MCF 10A (cell line): ENCODE measurements at regions not wholly inside any gene's neighbourhood (a gene's known extent, or its start where the extent isn't known, plus 50 kb on each side); places are given as distances from the start of the nearest gene placed in this dataset.
A peak's percentile ranks its signal among the peaks of the same experiment; 100 is the strongest.

ENCODE experiments used
- BruUV-seq: library from RNA; stranded (reverse); fragments of 400-500 nt; replicated peaks from 2 replicates; lab custom pipeline; 2021; lab: Mats Ljungman, UMichigan
- CTCF ChIA-PET: fragments of 300-600 bp; sonication (Branson Sonifier 250); formaldehyde crosslinking; extraction: SDS; loops from one replicate; lab custom pipeline; 2021; ENCODE audit warnings: antibody characterized with exemption, inconsistent platforms; lab: Yijun Ruan, JAX
- POLR2A ChIA-PET: fragments of 300-600, 350-650 bp; sonication (Branson Sonifier 250); formaldehyde crosslinking; extraction: SDS; loops from one replicate; lab custom pipeline; 2020; ENCODE audit warnings: antibody characterized with exemption, inconsistent platforms; lab: Yijun Ruan, JAX
- DNase-seq: peaks from one replicate; pipeline ENCODE4 v3.0.0-alpha.2; 2018; ENCODE audit not compliant: unreplicated experiment
- H3K27ac Mint-ChIP-seq: one replicate; pipeline ENCODE4 v1.8.0; 2022; ENCODE audit warnings: mild to moderate bottlenecking, low read depth, mixed read lengths; ENCODE audit not compliant: unreplicated experiment
- H3K27me3 Mint-ChIP-seq: one replicate; pipeline ENCODE4 v1.8.0; 2022; ENCODE audit warnings: mixed read lengths; ENCODE audit not compliant: insufficient read depth, unreplicated experiment
- H3K36me3 Mint-ChIP-seq: one replicate; pipeline ENCODE4 v1.8.0; 2022; ENCODE audit warnings: mild to moderate bottlenecking, moderate library complexity, mixed read lengths; ENCODE audit not compliant: insufficient read depth, unreplicated experiment
- H3K4me1 Mint-ChIP-seq: one replicate; pipeline ENCODE4 v1.8.0; 2022; ENCODE audit warnings: mixed read lengths; ENCODE audit not compliant: insufficient read depth, unreplicated experiment
- H3K4me3 Mint-ChIP-seq: one replicate; pipeline ENCODE4 v1.8.0; 2022; ENCODE audit warnings: mild to moderate bottlenecking, moderate library complexity, mixed read lengths; ENCODE audit not compliant: unreplicated experiment
- H3K9me3 Mint-ChIP-seq: one replicate; pipeline ENCODE4 v1.8.0; 2022; ENCODE audit warnings: mixed read lengths; ENCODE audit not compliant: unreplicated experiment
- intact Hi-C: fragments of 100-400 bp; cut with micrococcal nuclease; formaldehyde crosslinking; loops from 2 replicates; pipeline ENCODE4 v1.14.1; 2022
- TF ChIP-seq, protein P1 (sequence below): fragments of 200-600 bp; IDR thresholded peaks from one replicate; pipeline ENCODE4 v1.8.0; 2022; ENCODE audit warnings: antibody characterized with exemption, mild to moderate bottlenecking; ENCODE audit not compliant: unreplicated experiment

DNA sequence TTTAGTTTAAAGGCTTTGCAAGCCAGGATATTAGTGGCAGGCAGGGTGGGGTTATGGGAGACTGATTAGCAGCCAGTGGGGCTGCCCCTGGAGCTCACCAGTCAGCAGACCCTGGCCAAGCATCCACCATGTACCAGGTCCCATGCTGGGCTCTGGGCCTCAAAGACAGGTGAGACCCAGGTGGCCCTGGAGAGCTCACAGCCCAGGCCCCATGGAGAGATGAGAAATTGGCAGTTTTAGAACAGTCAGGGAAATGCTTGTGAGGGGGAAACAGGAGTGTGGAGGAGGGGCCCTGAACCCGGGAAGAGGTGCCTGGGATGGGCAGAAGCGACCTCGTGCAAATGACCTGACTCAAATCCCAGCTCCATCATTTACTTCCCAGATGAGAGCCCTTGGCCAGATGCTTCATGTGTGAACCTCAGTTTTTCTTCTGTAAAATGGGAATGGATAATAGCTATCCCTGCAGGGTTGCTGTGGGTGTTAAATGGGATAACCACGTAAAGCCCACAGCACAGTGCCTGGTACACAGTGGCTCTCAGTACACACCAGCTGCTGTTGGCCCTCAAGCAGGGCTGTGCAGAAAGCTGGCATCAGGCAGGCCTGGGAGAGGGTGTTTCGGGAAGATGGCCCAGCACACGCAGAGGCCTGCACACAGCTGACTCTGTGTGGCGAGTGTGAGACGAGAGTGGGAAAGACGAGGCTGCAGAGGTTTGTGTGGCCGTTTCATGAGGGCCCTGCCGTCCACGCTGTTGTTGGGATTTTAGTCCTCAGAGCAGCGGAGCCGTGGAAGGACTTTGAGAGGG lies 518.5 kb downstream of the PTPRU start:
- Mint-ChIP-seq H3K4me3 (no peak overlapping the region), H3K27me3 (peaks cover 22% of the 10 kb centered on the region), H3K36me3 (no peaks in the 10 kb centered on the region), H3K9me3 (no peaks in the 10 kb centered on the region), H3K27ac (no peak overlapping the region), H3K4me1 (no peaks in the 10 kb centered on the region)
- BruUV-seq = no TSS peak
- ChIA-PET CTCF (interaction anchor here (1.5 kb wide), 1 partner anchor 20 kb away, joined by 4 read pairs; no protein-coding TSS in a partner anchor), POLR2A (no interaction called here)
- intact Hi-C loops = no loop called here
- DNase-seq = no peak
- TF ChIP-seq, protein P1, sequence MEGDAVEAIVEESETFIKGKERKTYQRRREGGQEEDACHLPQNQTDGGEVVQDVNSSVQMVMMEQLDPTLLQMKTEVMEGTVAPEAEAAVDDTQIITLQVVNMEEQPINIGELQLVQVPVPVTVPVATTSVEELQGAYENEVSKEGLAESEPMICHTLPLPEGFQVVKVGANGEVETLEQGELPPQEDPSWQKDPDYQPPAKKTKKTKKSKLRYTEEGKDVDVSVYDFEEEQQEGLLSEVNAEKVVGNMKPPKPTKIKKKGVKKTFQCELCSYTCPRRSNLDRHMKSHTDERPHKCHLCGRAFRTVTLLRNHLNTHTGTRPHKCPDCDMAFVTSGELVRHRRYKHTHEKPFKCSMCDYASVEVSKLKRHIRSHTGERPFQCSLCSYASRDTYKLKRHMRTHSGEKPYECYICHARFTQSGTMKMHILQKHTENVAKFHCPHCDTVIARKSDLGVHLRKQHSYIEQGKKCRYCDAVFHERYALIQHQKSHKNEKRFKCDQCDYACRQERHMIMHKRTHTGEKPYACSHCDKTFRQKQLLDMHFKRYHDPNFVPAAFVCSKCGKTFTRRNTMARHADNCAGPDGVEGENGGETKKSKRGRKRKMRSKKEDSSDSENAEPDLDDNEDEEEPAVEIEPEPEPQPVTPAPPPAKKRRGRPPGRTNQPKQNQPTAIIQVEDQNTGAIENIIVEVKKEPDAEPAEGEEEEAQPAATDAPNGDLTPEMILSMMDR = no peak

DNA sequence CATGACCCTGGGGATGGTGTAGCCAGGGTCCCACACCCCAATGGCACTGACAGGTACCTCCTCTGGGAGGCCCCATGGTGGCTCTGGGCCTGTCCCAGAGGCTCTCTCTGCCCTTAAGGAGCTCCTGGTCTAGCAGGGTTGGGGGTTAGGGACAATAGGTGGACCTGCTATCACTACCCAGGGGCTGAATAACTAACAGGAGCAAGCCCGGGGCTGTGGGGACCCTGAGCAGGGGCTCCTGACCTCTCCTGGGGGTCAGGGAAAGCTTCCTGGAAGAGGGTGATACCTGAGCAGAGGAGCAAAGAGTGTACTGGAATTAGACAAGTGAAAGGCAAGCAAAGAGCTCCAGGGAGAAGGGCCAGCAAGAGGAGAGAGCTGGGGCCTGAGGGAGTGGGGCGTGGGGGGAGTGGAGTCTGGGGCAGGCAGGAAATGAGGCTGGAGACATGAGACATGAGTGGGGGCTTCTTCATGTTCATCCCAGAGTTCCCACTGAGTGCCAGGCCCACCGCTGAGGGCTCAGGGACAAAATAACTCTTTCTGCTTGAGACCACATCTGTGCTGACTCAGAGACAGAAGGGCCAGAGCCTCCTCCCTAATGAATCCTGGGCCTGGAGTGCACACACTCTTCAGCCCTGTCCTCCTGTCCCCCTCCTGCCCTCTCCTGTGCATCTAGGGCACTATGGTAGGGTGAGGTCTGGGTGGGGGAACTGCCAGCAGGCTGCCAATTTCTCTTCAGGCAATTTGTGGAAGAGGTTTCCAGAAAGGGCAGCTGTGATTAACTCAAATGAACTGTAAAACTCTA lies 517.6 kb downstream of the PTPRU start:
- peaks cover 22% of the 10 kb centered on the region for H3K27me3 Mint-ChIP-seq
- H3K4me3 Mint-ChIP-seq = no peak overlapping the region
- H3K4me1 Mint-ChIP-seq = no peaks in the 10 kb centered on the region
- H3K9me3 Mint-ChIP-seq = no peaks in the 10 kb centered on the region
- peak overlapping the region; percentile 53 for H3K27ac Mint-ChIP-seq
- no TSS peak for BruUV-seq
- TF ChIP-seq, protein P1 = no peak
- ChIA-PET POLR2A (no interaction called here), CTCF (interaction anchor here (1.5 kb wide), 1 partner anchor 19 kb away, joined by 4 read pairs; no protein-coding TSS in a partner anchor)
- no peak for DNase-seq
- no peaks in the 10 kb centered on the region for H3K36me3 Mint-ChIP-seq
- intact Hi-C loops = no loop called here

DNA sequence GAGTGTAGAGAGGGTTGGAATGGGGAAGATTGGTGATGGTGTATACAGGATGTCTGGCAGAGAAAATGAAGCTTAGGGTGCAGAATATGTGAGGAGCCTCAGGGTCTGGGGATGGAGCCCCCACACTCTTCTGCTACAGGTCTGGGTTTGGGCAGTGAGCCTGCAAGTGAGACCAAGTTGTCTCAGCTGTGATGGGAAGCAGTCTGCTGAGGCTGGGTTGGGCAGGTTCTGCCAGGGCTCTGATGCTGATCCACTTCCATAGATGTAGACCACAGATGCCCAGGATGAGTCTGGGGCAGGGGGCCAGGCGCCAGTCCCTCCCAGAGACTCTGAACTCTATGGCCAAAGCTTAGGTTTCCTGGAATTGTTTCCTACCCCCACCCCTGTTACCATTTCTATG lies 516.9 kb downstream of the PTPRU start:
- TF ChIP-seq, protein P1 = no peak
- ChIA-PET POLR2A (no interaction called here), CTCF (interaction anchor here (0.8 to 1.5 kb wide), 2 partner anchors 18 to 36 kb away, joined by 3 to 4 read pairs; no protein-coding TSS in a partner anchor)
- Mint-ChIP-seq H3K4me3 (no peak overlapping the region), H3K4me1 (no peaks in the 10 kb centered on the region), H3K27me3 (peaks cover 22% of the 10 kb centered on the region), H3K27ac (no peak overlapping the region), H3K9me3 (no peaks in the 10 kb centered on the region), H3K36me3 (no peaks in the 10 kb centered on the region)
- BruUV-seq = no TSS peak
- no peak for DNase-seq
- intact Hi-C loops = no loop called here

DNA sequence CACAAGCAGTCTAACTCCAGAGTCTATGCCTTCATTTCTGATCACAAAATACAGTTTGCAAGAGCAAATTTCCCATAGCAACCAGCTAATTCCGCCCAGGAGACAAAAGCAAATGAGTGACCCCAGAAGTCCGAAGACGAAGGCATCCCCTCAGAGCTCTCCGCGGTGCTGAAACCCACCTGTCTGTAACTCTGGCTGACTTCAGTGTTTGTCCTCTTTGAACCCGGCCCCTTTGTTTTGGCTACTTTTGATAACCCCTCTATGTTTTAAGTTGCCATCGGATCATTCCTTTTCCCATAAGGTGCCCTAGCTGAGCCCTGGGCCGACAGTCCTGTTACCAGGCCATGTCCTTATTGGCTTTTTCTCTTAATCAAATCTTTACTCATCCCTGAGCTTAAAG lies 515.8 kb downstream of the PTPRU start:
- Mint-ChIP-seq H3K4me3 (no peak overlapping the region), H3K36me3 (no peaks in the 10 kb centered on the region), H3K4me1 (no peaks in the 10 kb centered on the region), H3K9me3 (no peaks in the 10 kb centered on the region), H3K27me3 (peaks cover 22% of the 10 kb centered on the region), H3K27ac (no peak overlapping the region)
- peak; percentile 11 for DNase-seq
- intact Hi-C loops = no loop called here
- POLR2A ChIA-PET = no interaction called here
- TF ChIP-seq, protein P1 = no peak
- BruUV-seq = no TSS peak
- CTCF ChIA-PET = interaction anchor here (0.8 kb wide), 1 partner anchor 37 kb away, joined by 3 read pairs; no protein-coding TSS in a partner anchor
